Stimulated activated CD8-positive, alpha-beta memory T cell treated with anti-CD3 and anti-CD28 coated beads, Interleukin-12 subunit alpha, Interleukin-12 subunit beta, amount 100 ng/mL, for 24 hours (primary cell): ENCODE measurements at regions not wholly inside any gene's neighbourhood (a gene's known extent, or its start where the extent isn't known, plus 50 kb on each side); places are given as distances from the start of the nearest gene placed in this dataset.

Source experiments
- DNase-seq: peaks from one replicate; pipeline ENCODE4 v3.0.0-alpha.2; 2020; ENCODE audit errors: extremely low read depth

DNA sequence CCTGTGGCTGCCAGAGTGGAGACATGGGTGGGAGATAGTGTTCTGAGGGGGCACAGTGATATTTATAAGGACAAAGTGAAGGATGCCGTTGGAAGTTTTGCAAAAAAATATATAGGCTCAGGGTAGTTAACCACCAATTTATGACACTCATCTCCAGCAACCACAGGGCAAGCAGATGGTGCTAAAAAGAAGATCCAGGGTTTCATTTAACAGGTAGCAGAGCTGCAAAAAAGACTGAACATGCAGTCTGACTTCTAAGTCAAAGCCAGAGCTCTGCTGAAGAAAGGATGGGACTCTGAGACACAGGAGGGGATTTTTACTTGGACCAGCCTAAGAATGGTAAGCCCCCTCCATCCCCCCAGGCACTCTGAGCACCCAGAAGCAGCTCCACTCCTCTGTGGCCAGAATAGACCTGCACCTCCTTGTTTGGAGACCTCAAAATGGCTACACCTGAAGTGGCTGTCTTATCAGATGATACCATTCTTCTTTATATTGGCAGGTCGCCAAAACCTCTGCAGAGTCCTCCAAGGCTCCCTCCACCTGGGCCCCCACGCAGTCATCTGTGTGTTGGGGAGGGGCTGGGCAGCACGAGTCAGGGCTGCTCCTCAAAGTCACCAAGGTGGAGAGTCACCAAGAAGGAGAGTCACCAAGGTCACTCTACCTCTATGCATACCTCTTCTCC lies 161.4 kb upstream of the FAM9B start:
- DNase-seq = no peak

DNA sequence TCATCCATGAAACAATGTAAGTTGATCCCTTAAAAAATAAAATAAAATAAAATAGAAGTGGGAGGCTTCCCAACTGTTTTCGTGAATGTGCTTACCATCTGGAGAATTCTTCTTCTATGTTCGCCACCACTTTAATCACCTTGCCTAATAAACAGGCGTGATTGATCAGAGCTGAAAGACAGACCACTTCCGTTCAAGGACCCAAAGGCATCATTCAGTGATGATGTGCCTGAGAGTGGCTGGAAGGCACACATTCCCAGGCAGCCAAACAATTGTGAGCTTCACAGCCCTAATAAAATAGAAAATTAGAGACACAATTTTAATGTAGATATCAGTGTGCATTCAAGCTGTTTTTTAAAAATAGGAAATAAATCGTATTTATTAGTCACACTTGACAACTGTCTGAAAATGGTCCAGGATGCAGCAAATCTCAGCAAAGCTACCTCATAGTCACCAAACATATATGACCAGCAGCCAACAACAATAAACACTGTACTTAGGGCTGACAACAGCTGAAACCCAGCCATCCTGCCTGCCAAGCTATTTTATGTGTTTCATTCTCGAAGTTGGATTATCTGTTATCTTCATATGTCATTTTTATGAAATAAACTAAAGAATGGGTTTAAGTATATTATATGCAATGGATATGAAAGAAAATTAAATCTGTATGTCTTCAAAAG lies 163.2 kb upstream of the FAM9B start:
- no peak for DNase-seq

DNA sequence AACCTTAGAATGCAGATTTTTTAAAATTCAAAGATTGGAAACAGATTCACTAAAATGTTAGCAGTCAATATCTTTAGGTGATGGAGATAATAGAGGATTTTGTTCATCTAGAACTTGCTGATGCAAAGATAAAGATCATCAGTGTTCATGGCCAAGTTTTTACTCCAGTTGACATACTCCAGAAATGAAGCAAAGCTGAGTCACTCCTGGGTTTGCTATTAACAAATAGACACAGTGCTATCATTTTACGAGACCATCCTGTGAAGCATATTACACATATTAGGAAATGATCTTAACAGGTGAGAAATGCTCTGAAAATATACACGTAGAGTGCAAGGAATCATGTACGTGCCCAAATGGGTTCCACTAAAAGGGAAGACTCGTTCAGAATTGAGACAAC lies 170.6 kb upstream of the FAM9B start:
- DNase-seq = no peak

DNA sequence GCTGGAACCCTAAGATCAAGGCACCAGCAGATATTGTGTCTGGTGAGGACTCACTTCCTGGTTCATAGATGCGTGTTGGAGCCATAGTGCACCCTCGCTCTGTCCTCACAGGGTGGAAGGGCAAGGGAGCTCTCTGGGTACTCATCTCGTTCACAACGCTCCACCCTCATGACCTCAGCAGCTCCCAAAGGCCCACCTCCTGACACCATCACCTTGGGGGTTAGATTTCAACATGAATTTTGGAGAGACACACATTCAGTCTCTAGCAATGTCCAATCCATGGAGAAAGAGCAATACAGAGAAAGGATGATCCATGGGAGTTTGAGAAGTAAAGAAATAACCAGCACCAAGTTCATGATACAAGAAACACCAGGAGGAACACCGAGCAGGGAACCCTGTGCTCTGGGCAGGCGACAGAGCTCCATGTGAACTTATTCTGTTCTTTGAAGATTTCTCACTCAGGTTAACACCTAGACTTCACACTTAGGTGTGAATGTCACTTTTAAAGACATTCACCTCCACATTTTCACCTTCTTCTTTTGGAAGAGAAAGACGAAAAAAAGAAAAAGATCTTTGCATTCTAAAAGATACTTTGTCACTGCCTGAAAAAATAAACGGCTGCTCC lies 171.8 kb upstream of the FAM9B start:
- DNase-seq = no peak

DNA sequence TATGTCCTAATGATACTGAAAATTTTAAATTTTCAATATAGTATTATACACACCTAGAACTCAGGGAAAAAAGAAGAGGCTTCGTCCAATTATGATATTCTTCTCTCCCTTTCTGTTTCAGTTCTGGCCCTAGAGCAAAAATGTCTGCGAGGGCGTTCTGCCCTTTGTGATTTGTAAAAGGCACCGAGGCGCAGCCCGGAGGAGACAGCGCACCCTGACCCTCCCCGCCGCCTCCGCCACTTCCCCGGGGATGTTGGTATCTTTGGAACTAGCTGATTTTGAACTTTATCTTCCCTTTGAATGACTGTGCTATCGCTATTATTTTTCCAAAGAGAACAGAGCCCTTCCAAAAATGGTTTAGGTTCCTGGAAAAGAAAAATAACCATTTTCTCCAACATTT lies 173.2 kb upstream of the FAM9B start:
- DNase-seq = no peak

DNA sequence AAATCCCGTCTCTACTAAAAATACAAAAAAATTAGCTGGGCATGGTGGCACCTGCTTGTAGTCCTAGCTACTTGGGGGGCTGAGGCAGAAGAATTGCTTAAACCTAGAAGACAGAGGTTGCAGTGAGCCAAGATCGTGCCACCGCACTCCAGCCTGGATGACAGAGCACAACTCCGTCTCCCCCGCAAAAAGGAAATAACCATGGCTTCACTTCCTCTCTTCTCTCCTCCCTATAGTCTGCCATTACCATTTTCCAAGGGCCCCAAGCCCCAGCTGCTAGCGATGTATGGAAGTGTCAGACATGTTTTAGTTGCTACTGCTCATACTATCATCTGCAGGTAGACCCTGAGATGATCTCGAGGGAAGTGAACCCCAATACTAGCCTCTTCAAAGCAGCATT lies 177.3 kb upstream of the FAM9B start:
- DNase-seq = no peak

DNA sequence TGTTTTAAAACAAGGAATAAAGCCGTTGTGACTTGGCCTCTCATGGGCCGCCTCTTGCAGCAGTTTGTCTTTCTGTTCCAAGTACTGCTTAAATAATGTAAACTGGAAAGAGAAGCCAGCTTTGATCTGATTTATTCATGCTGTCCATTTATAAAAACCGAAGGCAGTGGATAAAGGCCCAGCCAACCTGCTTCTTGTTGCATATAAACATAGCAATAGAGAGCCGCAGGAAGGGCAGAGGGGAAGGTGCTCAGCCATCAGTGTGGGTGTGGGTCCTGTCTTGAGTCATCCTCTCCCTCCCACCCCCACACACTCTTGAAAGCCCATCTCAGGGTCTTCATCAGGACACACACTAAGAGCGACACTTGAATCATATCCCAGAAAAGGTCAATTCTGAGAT lies 187.9 kb upstream of the FAM9B start:
- DNase-seq = no peak

DNA sequence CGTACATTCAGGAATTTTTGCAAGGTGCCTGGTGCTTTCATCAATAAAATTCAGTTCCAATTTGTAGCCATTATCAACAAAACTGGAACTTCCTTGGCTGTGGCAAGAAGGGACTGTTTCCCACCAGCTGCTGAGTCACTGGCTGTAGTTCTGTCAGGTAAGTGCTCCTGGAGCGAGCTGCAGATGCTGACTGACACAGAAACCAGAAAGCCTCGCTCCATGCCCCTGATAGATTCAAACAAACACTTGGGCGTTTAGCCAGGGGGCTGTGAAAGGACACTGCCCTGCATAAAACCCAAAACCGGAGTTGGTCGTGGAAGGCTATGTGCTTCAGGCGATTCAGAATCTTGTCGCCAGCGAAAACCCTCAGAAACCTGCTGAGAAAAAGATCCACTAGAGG lies 188.4 kb upstream of the FAM9B start:
- DNase-seq = no peak

DNA sequence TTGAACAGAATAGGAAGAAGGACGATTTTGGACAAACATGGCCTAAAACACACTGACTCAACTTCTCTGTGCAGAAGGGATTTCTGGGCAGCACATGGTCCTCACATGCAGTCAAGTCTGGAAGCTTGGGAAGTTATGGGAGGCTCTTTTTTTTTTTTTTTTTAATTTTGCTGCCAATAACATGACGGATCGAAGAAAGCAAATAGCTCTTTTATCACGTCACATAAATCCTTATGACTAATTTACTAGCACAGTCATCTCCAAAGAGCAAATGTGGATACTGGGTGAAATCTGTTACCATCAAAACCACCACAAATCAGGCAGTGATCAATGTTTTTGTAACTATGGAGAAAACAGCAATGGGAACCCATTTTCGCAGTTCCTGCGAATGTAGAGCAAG lies 193.3 kb upstream of the FAM9B start:
- DNase-seq = no peak

DNA sequence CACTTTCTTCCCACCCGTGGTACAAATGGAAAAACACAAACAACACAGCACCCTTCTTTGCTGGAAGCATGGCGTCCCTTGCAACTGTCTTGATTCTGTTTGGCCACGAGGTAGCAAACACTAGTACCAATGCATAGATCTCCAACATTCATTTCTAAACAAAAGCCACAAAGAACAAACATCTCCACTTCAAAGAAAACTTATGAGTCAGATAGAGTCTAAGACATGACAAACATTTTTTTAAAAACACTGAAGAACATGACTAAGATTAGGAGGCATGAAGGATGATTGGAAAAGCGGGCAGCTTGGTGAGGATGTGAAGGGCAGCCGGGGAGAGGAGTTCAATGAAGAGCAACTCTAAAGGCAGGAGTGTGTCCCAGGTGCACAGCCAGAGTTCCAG lies 197.6 kb upstream of the FAM9B start:
- no peak for DNase-seq

DNA sequence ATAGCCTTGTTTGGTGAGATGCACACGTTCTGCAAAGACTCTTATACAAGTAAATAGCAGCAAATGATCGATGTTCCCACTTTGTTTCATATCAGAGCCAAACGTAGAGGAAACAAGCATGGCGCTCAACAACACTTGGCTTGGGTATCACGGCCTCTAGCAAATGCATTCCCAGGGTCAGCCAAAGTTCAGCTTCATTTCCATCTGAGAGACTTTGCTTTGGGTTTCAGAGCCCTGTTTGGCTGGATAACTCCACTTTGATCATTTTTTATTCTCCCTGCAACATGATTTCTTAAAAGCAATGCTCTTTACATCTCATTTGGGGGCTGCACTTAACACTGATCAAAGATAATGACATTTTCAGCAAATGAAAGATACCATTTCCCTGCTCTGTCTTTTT lies 199.2 kb upstream of the FAM9B start:
- DNase-seq = no peak

DNA sequence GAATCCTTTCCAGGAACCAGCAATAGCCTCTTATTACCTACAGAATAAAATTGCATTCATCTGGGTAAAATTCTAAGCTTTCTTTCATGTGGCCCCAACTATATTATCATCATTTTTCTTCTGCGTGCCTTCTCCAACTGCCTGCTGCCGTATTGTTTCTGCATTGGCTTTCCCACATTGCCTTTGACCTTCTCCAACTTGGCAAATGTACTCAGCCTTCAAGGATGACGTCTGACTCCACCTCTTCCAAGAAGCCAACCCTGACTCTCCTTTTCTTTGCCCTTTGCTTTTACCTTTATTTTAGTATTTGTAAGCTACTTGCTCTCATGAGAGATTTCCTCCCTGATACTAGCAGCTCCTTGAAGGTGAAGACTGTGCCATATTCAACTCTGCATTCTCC lies 200.4 kb upstream of the FAM9B start:
- DNase-seq = no peak

DNA sequence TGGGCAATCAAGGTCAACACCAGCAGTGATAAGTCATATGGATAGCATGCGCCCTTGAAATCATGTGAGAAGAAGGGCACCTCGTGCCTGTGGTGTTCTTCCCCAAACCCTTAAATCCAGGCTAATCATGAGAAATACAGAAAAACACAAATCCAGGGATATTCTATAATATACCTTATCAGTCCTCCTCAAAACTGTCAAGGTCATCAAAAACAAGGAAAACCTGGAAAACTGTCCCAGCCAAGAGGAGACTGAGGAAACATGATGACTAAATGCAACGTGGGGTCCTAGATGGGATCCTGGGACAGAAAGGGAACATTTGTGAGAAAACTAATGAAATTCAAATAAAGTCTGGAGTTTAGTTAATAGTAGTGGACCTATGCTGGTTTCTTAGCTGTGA lies 201.8 kb upstream of the FAM9B start:
- no peak for DNase-seq

DNA sequence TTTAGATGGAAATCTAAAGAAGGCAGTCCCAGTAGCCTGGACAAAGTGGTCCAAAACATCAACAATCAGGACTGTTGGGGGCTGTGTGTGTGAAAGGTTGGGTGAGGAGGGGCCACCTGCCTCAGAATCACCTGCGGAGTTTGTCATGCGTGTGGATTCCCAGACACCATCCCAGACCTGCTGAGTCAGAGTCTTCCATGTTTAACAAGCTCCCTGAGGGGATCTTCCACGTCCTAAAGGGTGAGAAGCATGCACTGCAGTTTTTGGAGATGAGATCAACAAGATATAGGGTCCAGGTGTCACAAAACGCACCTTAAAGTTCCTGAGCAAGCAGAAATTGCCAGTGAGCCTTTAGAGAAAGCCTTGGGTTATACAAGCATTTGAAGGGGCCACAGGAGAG lies 207.0 kb upstream of the FAM9B start:
- no peak for DNase-seq

DNA sequence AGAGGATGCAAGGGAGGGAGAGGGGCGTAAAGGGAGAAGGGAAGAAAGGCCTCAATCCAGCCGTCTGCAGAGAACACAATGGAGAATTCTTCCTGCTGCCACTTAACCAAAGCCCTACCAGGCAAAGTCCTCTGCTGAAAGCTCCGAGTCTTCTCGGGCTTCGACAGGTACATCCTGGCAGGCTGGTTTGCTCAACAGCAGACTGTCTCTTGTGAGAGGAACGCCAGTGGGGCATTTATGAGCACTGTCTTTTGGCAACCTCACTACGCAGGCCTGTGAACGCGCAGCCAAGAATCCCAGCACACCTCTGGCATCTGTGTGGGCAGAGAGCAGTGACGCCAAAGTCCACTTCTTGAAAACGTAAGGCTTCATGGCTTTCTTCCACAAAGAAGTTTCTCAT lies 207.5 kb upstream of the FAM9B start:
- DNase-seq = no peak

DNA sequence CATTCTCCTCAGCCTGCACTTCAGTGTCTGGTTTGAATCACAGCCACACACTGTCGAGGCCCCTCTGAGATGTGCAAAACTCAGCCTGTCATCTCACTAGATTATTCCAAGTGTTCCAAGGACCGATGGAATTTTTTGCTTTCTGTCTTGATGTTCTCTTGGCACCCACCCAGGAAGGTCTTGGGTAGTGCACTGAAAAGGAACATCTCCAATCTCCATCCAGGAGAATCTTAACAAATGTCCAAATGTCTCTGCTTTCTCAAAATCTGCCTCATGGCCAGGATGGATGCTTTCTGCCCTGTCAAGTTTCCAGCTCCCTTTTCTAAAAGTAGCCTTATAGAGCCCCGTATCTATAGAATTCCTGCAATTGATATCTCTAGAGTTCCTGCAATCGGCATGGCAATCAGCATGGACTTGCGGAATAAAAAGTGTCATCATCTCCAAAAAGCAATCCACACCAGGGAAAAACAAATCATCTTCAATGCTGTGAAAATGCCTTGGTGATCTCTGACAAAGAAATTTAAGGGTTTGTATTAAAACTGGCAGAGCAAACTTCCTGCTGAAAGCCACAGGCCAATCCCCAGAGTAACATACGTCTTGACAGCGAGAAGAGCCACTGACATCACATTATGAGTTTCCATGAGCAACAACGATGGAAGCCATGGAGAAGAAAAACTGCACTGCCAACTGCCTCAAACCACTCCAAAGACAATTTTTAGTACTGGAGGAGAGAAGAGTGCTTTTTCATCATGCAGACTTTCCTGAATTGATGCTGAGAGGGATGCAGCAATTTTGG lies 215.3 kb upstream of the FAM9B start:
- DNase-seq = no peak

DNA sequence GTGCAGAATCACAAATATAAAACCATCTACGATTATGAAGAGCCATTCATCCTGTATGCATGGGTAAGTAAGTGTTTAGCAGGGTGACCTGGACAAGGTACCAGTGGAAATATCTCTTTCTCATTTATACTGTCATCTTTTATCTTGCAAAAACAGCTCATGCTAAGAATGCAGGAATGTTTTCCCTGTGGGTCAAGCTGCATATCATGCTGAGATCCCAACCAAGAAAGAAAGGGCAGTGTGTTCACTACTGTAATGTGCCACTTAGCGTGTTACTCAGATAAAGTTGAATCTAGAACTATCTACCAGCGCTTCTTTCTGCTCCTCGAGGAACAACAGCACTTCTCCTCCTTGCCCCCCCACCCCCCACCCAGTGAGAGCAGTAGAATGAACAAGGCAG lies 212.7 kb upstream of the TBL1X start:
- no peak for DNase-seq

DNA sequence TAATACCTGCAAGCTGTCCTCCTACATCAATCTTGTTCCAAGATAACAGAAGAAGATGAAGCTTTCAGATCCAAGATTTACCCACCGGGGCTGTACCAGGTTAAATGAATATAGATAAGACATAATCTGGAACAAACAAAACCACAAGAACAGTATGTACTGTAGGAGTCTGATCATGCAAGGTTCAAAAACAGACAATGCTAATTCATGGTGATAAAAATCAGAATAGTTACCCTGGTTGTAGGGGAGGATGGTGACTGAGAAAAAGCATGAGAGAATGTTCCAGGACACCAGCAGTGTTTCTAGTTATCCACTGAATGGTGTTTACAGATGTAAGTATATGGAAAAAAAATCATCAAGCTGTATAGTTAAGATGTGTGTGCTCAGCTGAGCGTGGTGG lies 211.6 kb upstream of the TBL1X start:
- DNase-seq = no peak

DNA sequence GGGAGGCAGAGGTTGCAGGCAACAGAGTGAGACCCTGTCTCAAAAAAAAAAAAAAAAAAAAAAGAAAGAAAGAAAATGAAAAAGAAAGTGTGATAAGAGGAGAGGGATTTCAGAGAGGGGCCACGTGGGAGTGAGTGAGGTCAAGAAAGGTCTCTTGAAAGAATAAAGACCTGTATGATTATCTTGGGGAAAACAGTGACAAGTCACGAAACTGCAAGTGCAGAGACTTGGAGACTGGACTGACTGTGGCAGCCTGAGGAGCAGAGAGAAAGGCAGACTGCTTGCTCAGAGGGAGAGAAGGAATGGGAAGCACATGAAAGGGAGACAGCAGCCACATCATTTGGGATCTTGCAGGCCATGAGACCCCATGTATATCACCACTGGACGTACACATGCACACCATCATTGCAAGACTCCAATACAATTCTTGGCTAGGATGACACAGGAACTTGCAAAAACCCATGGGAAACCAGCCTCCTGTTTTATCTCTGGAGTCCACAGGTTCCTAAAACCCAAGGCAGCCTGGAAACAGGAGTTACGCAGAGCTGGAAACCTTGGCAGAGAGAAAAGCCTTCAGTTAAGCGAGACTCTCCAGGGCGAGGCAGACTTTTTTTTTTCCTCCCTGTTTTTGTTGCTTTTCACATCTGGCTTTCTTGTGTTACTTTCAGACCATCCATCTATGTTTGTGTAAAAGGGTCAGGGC lies 207.0 kb upstream of the TBL1X start:
- DNase-seq = no peak

DNA sequence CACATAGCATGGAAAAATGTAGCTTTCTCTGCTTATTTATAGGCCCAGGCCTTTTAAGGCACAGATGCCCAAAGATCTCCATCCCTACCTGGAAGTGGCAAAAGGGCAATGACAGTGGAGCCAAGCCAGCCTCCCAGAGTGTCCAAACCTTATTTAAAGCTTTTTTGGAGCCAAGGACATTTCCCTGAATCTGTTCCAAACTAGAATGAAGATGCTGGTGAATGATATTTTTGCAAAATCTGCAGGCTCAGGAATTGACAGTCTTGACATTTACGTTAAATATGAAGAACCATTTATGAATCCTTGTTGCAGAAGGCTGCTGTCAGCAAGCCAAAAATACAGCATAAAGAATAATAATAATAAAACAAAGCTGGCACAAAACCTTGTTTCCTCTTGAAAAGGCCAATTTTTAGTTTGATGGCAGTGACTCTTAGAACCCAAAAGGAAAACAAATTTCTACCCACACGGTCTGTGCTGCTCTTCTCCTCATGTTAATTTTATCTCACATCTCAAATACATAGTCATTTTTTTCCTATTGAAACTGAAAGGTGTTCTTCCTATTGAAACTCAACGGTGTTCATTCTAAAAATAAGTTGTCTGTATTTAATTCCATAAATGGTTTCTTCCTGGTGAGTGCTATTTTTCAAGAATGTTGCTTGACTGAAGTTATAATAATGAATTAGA lies 206.3 kb upstream of the TBL1X start:
- no peak for DNase-seq

DNA sequence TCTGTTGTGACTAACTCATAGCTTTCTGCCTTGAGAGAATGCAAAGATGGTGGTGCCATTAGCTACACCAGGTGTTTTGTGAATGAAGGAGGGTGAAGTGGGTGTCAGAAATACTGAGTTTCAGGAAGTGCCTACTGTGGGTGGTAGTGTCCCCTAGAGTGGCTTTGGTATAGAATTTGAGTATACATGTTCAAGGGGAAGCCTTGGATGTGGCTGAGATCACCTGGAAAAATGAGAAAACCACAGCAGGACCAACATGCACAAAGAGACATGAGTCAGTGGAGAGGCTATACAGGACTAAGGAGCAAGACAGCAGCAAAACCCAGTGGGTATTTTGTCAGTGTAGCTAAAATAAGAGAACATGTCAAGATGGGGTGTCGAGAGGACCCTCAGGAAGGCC lies 204.3 kb upstream of the TBL1X start:
- DNase-seq = no peak

DNA sequence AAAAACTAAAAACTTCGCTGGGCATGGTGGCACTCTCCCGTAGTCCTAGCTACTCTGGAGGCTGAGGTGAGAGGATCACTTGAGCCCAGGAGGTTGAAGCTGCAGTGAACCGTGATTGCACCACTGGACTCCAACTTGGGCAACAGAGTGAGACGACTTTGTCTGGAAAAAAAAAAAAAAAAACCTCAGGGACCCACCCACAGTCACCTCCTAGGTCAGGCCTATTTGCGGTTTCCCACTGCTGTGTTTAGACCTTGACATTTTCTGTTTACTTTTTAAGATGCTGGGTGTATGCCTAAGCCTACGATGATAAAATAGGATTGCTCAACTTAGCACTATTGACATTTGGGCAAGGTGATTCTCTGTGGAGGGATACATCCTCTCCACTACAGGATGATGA lies 197.4 kb upstream of the TBL1X start:
- no peak for DNase-seq
